ENCODE measurements at regions not wholly inside any gene's neighbourhood (a gene's known extent, or its start where the extent isn't known, plus 50 kb on each side); places are given as distances from the start of the nearest gene placed in this dataset.

- Mint-ChIP-seq H3K36me3 (no peaks in the 10 kb centered on the region), H3K9me3 (peaks cover 22% of the 10 kb centered on the region), H3K27ac (no peak overlapping the region), H3K4me3 (no peak overlapping the region), H3K4me1 (ENCODE audit: low read depth in 2 of 2) (no peaks in the 10 kb centered on the region), H3K27me3 (no peaks in the 10 kb centered on the region)
- ATAC-seq (no peak), DNase-seq (ENCODE audit: low spot score) (no peak)
These were observed 240.7 kb downstream of the COX18 start for GRCh38 chr4:72828864-72829263.

GRCh38 chr4:72827968-72828367 is 241.5 kb downstream of the COX18 start:
- H3K36me3 Mint-ChIP-seq: no peaks in the 10 kb centered on the region
- no peaks in the 10 kb centered on the region for H3K4me1 Mint-ChIP-seq (ENCODE audit: low read depth in 2 of 2)
- DNase-seq (ENCODE audit: low spot score): no peak
- no peak overlapping the region for H3K4me3 Mint-ChIP-seq
- no peak for ATAC-seq
- H3K9me3 Mint-ChIP-seq: peaks cover 21% of the 10 kb centered on the region
- no peak overlapping the region for H3K27ac Mint-ChIP-seq
- H3K27me3 Mint-ChIP-seq: no peaks in the 10 kb centered on the region

- peaks cover 6% of the 10 kb centered on the region for H3K9me3 Mint-ChIP-seq
- no peak overlapping the region for H3K27ac Mint-ChIP-seq
- DNase-seq (ENCODE audit: low spot score): no peak
- no peak overlapping the region for H3K4me3 Mint-ChIP-seq
- H3K4me1 Mint-ChIP-seq (ENCODE audit: low read depth in 2 of 2): no peaks in the 10 kb centered on the region
- ATAC-seq: no peak
- H3K36me3 Mint-ChIP-seq: no peaks in the 10 kb centered on the region
- H3K27me3 Mint-ChIP-seq: no peaks in the 10 kb centered on the region
These were observed 249.4 kb downstream of the COX18 start for GRCh38 chr4:72820107-72820506.

- H3K9me3 Mint-ChIP-seq: peaks cover 10% of the 10 kb centered on the region
- H3K27ac Mint-ChIP-seq: no peak overlapping the region
- DNase-seq (ENCODE audit: low spot score): no peak
- no peaks in the 10 kb centered on the region for H3K4me1 Mint-ChIP-seq (ENCODE audit: low read depth in 2 of 2)
- no peak for ATAC-seq
- no peaks in the 10 kb centered on the region for H3K36me3 Mint-ChIP-seq
- no peak overlapping the region for H3K4me3 Mint-ChIP-seq
- H3K27me3 Mint-ChIP-seq: no peaks in the 10 kb centered on the region
These were observed 248.0 kb upstream of the ADAMTS3 start for GRCh38 chr4:72817012-72817411.

GRCh38 chr4:72814241-72814640 is 245.2 kb upstream of the ADAMTS3 start:
- DNase-seq (ENCODE audit: low spot score): no peak
- Mint-ChIP-seq H3K36me3 (no peaks in the 10 kb centered on the region), H3K27ac (no peak overlapping the region), H3K9me3 (peaks cover 7% of the 10 kb centered on the region), H3K27me3 (no peaks in the 10 kb centered on the region), H3K4me1 (ENCODE audit: low read depth in 2 of 2) (no peaks in the 10 kb centered on the region), H3K4me3 (no peak overlapping the region)
- no peak for ATAC-seq

GRCh38 chr4:72809208-72809607 is 240.2 kb upstream of the ADAMTS3 start:
- Mint-ChIP-seq H3K27me3 (no peaks in the 10 kb centered on the region), H3K36me3 (no peaks in the 10 kb centered on the region), H3K4me1 (ENCODE audit: low read depth in 2 of 2) (no peaks in the 10 kb centered on the region), H3K9me3 (peaks cover 3% of the 10 kb centered on the region), H3K4me3 (no peak overlapping the region), H3K27ac (no peak overlapping the region)
- DNase-seq (ENCODE audit: low spot score) (no peak), ATAC-seq (no peak)

GRCh38 chr4:72805284-72805683 is 236.3 kb upstream of the ADAMTS3 start:
- H3K36me3 Mint-ChIP-seq: no peaks in the 10 kb centered on the region
- no peak overlapping the region for H3K27ac Mint-ChIP-seq
- no peak for DNase-seq (ENCODE audit: low spot score)
- no peak overlapping the region for H3K4me3 Mint-ChIP-seq
- H3K27me3 Mint-ChIP-seq: no peaks in the 10 kb centered on the region
- peaks cover 7% of the 10 kb centered on the region for H3K9me3 Mint-ChIP-seq
- ATAC-seq: no peak
- no peaks in the 10 kb centered on the region for H3K4me1 Mint-ChIP-seq (ENCODE audit: low read depth in 2 of 2)

GRCh38 chr4:72797486-72797885 is 228.5 kb upstream of the ADAMTS3 start:
- no peaks in the 10 kb centered on the region for H3K27me3 Mint-ChIP-seq
- no peaks in the 10 kb centered on the region for H3K4me1 Mint-ChIP-seq (ENCODE audit: low read depth in 2 of 2)
- no peak overlapping the region for H3K27ac Mint-ChIP-seq
- DNase-seq (ENCODE audit: low spot score) (no peak), ATAC-seq (no peak)
- H3K36me3 Mint-ChIP-seq: no peaks in the 10 kb centered on the region
- H3K4me3 Mint-ChIP-seq: no peak overlapping the region
- peaks cover 15% of the 10 kb centered on the region for H3K9me3 Mint-ChIP-seq

GRCh38 chr4:72791054-72791453 is 222.0 kb upstream of the ADAMTS3 start:
- Mint-ChIP-seq H3K4me1 (ENCODE audit: low read depth in 2 of 2) (no peaks in the 10 kb centered on the region), H3K36me3 (no peaks in the 10 kb centered on the region), H3K27ac (no peak overlapping the region), H3K9me3 (peaks cover 13% of the 10 kb centered on the region), H3K4me3 (no peak overlapping the region), H3K27me3 (no peaks in the 10 kb centered on the region)
- ATAC-seq: no peak
- DNase-seq (ENCODE audit: low spot score): no peak

GRCh38 chr4:72786401-72786990 is 217.5 kb upstream of the ADAMTS3 start:
- Mint-ChIP-seq H3K36me3 (no peaks in the 10 kb centered on the region), H3K27ac (no peak overlapping the region), H3K4me3 (no peak overlapping the region), H3K9me3 (peaks cover 5% of the 10 kb centered on the region), H3K27me3 (no peaks in the 10 kb centered on the region), H3K4me1 (ENCODE audit: low read depth in 2 of 2) (no peaks in the 10 kb centered on the region)
- DNase-seq (ENCODE audit: low spot score) (no peak), ATAC-seq (no peak)

- H3K27ac Mint-ChIP-seq: no peak overlapping the region
- H3K36me3 Mint-ChIP-seq: no peaks in the 10 kb centered on the region
- no peak overlapping the region for H3K4me3 Mint-ChIP-seq
- no peak for ATAC-seq
- H3K27me3 Mint-ChIP-seq: no peaks in the 10 kb centered on the region
- H3K4me1 Mint-ChIP-seq (ENCODE audit: low read depth in 2 of 2): no peaks in the 10 kb centered on the region
- no peak for DNase-seq (ENCODE audit: low spot score)
- H3K9me3 Mint-ChIP-seq: peaks cover 6% of the 10 kb centered on the region
These were observed 210.2 kb upstream of the ADAMTS3 start for GRCh38 chr4:72779241-72779640.

GRCh38 chr4:72777436-72777835 is 208.4 kb upstream of the ADAMTS3 start:
- DNase-seq (ENCODE audit: low spot score) (no peak), ATAC-seq (no peak)
- no peak overlapping the region for H3K27ac Mint-ChIP-seq
- H3K36me3 Mint-ChIP-seq: no peaks in the 10 kb centered on the region
- H3K4me3 Mint-ChIP-seq: no peak overlapping the region
- H3K27me3 Mint-ChIP-seq: no peaks in the 10 kb centered on the region
- H3K4me1 Mint-ChIP-seq (ENCODE audit: low read depth in 2 of 2): no peaks in the 10 kb centered on the region
- H3K9me3 Mint-ChIP-seq: peaks cover 6% of the 10 kb centered on the region

GRCh38 chr4:72770708-72771107 is 201.7 kb upstream of the ADAMTS3 start:
- no peaks in the 10 kb centered on the region for H3K27me3 Mint-ChIP-seq
- H3K9me3 Mint-ChIP-seq: peaks cover 6% of the 10 kb centered on the region
- no peak overlapping the region for H3K27ac Mint-ChIP-seq
- H3K4me3 Mint-ChIP-seq: no peak overlapping the region
- ATAC-seq (no peak), DNase-seq (ENCODE audit: low spot score) (no peak)
- no peaks in the 10 kb centered on the region for H3K36me3 Mint-ChIP-seq
- no peaks in the 10 kb centered on the region for H3K4me1 Mint-ChIP-seq (ENCODE audit: low read depth in 2 of 2)

GRCh38 chr4:72768364-72768763 is 199.3 kb upstream of the ADAMTS3 start:
- no peak for ATAC-seq
- Mint-ChIP-seq H3K27me3 (no peaks in the 10 kb centered on the region), H3K4me1 (ENCODE audit: low read depth in 2 of 2) (no peaks in the 10 kb centered on the region), H3K27ac (no peak overlapping the region), H3K9me3 (peaks cover 10% of the 10 kb centered on the region), H3K36me3 (no peaks in the 10 kb centered on the region), H3K4me3 (no peak overlapping the region)
- no peak for DNase-seq (ENCODE audit: low spot score)

- Mint-ChIP-seq H3K9me3 (peaks cover 10% of the 10 kb centered on the region), H3K4me3 (no peak overlapping the region), H3K4me1 (ENCODE audit: low read depth in 2 of 2) (no peaks in the 10 kb centered on the region), H3K36me3 (no peaks in the 10 kb centered on the region), H3K27me3 (no peaks in the 10 kb centered on the region), H3K27ac (no peak overlapping the region)
- no peak for ATAC-seq
- no peak for DNase-seq (ENCODE audit: low spot score)
These were observed 198.7 kb upstream of the ADAMTS3 start for GRCh38 chr4:72767618-72768302.

Measured in natural killer cell treated with Interleukin-12 subunit alpha and Interleukin-12 subunit beta and Interleukin-15 and Interleukin-18, amount 100 ng/mL, for 72 hours (primary cell).